Thymus (tissue), 11 donors: ENCODE measurements at regions not wholly inside any gene's neighbourhood (a gene's known extent, or its start where the extent isn't known, plus 50 kb on each side); places are given as distances from the start of the nearest gene placed in this dataset.
"Not testable (repeated sequence)": the region's sequence is repeated elsewhere in the genome, so short reads cannot be mapped to it uniquely, and the experiment has no call there.

Experiments
- DNase-seq, 9 donors: peaks; one replicate each; pipeline ENCODE4 v3.0.0-alpha.2; 2013; ENCODE audit warnings: low spot score in 9 of 9, low read depth in 6 of 9, missing footprints in 1 of 9
- H3K27ac ChIP-seq, 2 donors: one replicate each; pipeline ENCODE4 v1.5.1; 2013; ENCODE audit warnings: control low read depth in 1 of 2, low read depth in 1 of 2, low read length in 1 of 2, mild to moderate bottlenecking in 1 of 2, moderate library complexity in 1 of 2
- H3K27me3 ChIP-seq, 2 donors: one replicate each; pipeline ENCODE4 v1.5.1; 2013; ENCODE audit warnings: low read length in 1 of 2; ENCODE audit not compliant: control insufficient read depth in 2 of 2, insufficient read depth in 1 of 2
- H3K36me3 ChIP-seq, 2 donors: one replicate each; pipeline ENCODE4 v1.5.1; 2013; ENCODE audit warnings: low read length in 1 of 2, mild to moderate bottlenecking in 1 of 2, moderate library complexity in 1 of 2; ENCODE audit not compliant: control insufficient read depth in 2 of 2, insufficient read depth in 2 of 2
- H3K4me1 ChIP-seq, 2 donors: one replicate each; pipeline ENCODE4 v1.5.1; 2013; ENCODE audit warnings: low read length in 2 of 2; ENCODE audit not compliant: control insufficient read depth in 2 of 2, insufficient read depth in 2 of 2
- H3K4me3 ChIP-seq, 2 donors: one replicate each; pipeline ENCODE4 v1.5.1; 2013; ENCODE audit warnings: low read length in 2 of 2, control low read depth in 1 of 2, mild to moderate bottlenecking in 1 of 2
- H3K9me3 ChIP-seq, 2 donors: one replicate each; pipeline ENCODE4 v1.5.1; 2013; ENCODE audit warnings: low read length in 1 of 2, mild to moderate bottlenecking in 1 of 2; ENCODE audit not compliant: control insufficient read depth in 2 of 2, insufficient read depth in 1 of 2
- WGBS: extraction: QIAGEN DNeasy Blood & Tissue Kit; methylation state at CpG from one replicate; pipeline ENCODE4 v1.1.7; 2013; 5-methylcytosine and 5-hydroxymethylcytosine counted together
- donor health status: healthy.

GRCh38 chr4:122996350-122996749 is 74.0 kb upstream of the NUDT6 start:
- Histone ChIP-seq H3K4me1 (no peaks in the 10 kb centered on the region), H3K27ac (no peak overlapping the region), H3K9me3 (no peaks in the 10 kb centered on the region), H3K4me3 (no peak overlapping the region), H3K27me3 (no peaks in the 10 kb centered on the region), H3K36me3 (no peaks in the 10 kb centered on the region)
- no peak for DNase-seq
- WGBS, result 98% methylated on average over 1 of the region's 1 CpG

GRCh38 chr4:122997463-122998101 is 75.2 kb upstream of the NUDT6 start:
- Histone ChIP-seq H3K27ac (no peak overlapping the region), H3K4me3 (no peak overlapping the region), H3K36me3 (no peaks in the 10 kb centered on the region), H3K9me3 (no peaks in the 10 kb centered on the region), H3K4me1 (no peaks in the 10 kb centered on the region), H3K27me3 (no peaks in the 10 kb centered on the region)
- DNase-seq, result no peak
- WGBS, result 94% methylated on average over 2 of the region's 2 CpGs

- not testable (repeated sequence) for H3K27ac ChIP-seq, DNase-seq, H3K36me3 ChIP-seq, H3K27me3 ChIP-seq, H3K4me1 ChIP-seq, H3K4me3 ChIP-seq, H3K9me3 ChIP-seq
- 96% methylated on average over 17 of the region's 17 CpGs for WGBS
Measured at GRCh38 chr4:123004079-123004478, 81.7 kb upstream of the NUDT6 start.

- H3K36me3 ChIP-seq, H3K27me3 ChIP-seq, DNase-seq, H3K9me3 ChIP-seq, H3K27ac ChIP-seq, H3K4me1 ChIP-seq, H3K4me3 ChIP-seq: not testable (repeated sequence)
- WGBS, result 79% methylated on average over 3 of the region's 3 CpGs
Measured at GRCh38 chr4:123005126-123005525, 82.7 kb upstream of the NUDT6 start.

GRCh38 chr4:123007679-123008078 is 85.3 kb upstream of the NUDT6 start:
- no peak for DNase-seq
- H3K27me3 ChIP-seq, result no peaks in the 10 kb centered on the region

GRCh38 chr4:123012416-123012815 is 90.0 kb upstream of the NUDT6 start:
- 95% methylated on average over 12 of the region's 12 CpGs for WGBS
- not testable (repeated sequence) for DNase-seq

More at GRCh38 chr4:123007679-123008078, 85.3 kb upstream of the NUDT6 start:
- Histone ChIP-seq H3K4me1 (no peaks in the 10 kb centered on the region), H3K27ac (no peak overlapping the region), H3K9me3 (no peaks in the 10 kb centered on the region), H3K4me3 (no peak overlapping the region), H3K36me3 (peaks cover 0 to 5% of the 10 kb centered on the region in 2 donors)

GRCh38 chr4:123014038-123014437 is 91.6 kb upstream of the NUDT6 start:
- H3K27me3 ChIP-seq, result no peaks in the 10 kb centered on the region
- H3K9me3 ChIP-seq, result no peaks in the 10 kb centered on the region
- peaks cover 0 to 4% of the 10 kb centered on the region in 2 donors for H3K36me3 ChIP-seq
- no peak overlapping the region for H3K27ac ChIP-seq
- no peak for DNase-seq
- no peak overlapping the region for H3K4me3 ChIP-seq
- 97% methylated on average over 1 of the region's 1 CpG for WGBS
- H3K4me1 ChIP-seq, result no peaks in the 10 kb centered on the region

More at GRCh38 chr4:123012416-123012815, 90.0 kb upstream of the NUDT6 start:
- H3K27me3 ChIP-seq, H3K36me3 ChIP-seq, H3K9me3 ChIP-seq, H3K4me3 ChIP-seq, H3K4me1 ChIP-seq, H3K27ac ChIP-seq: not testable (repeated sequence)

GRCh38 chr4:123017078-123017477 is 94.7 kb upstream of the NUDT6 start:
- Histone ChIP-seq H3K4me1 (no peaks in the 10 kb centered on the region), H3K9me3 (no peaks in the 10 kb centered on the region), H3K4me3 (no peak overlapping the region), H3K27me3 (no peaks in the 10 kb centered on the region), H3K27ac (no peak overlapping the region), H3K36me3 (no peaks in the 10 kb centered on the region)
- 95% methylated on average over 7 of the region's 8 CpGs for WGBS
- no peak for DNase-seq

- H3K27me3 ChIP-seq, result no peaks in the 10 kb centered on the region
- H3K36me3 ChIP-seq, result no peaks in the 10 kb centered on the region
- WGBS, result 93% methylated on average over 3 of the region's 3 CpGs
- H3K4me1 ChIP-seq, result no peaks in the 10 kb centered on the region
- H3K27ac ChIP-seq, result no peak overlapping the region
- no peak for DNase-seq
- no peak overlapping the region for H3K4me3 ChIP-seq
- H3K9me3 ChIP-seq, result no peaks in the 10 kb centered on the region
Measured at GRCh38 chr4:123017636-123018395, 95.4 kb upstream of the NUDT6 start.
